Central memory CD8-positive, alpha-beta T cell (primary cell): ENCODE measurements at regions not wholly inside any gene's neighbourhood (a gene's known extent, or its start where the extent isn't known, plus 50 kb on each side); places are given as distances from the start of the nearest gene placed in this dataset.

ENCODE experiments used
- ATAC-seq: fragments of 150-1000 bp; cut with Tn5 transposase; replicated peaks from 2 replicates; pipeline ENCODE4 v1.10.0; 2022; ENCODE audit warnings: mild to moderate bottlenecking, moderate FRiP score, moderate number of reproducible peaks; ENCODE audit not compliant: poor library complexity, severe bottlenecking; ENCODE audit errors: extremely low read depth
- DNase-seq, 2 donors: peaks; one replicate each; pipeline ENCODE4 v3.0.0; 2021; ENCODE audit warnings: low spot score in 2 of 2
- H3K27ac Mint-ChIP-seq: one replicate; pipeline ENCODE4 v1.8.0; 2022; ENCODE audit warnings: low read depth, mild to moderate bottlenecking, moderate library complexity, mixed read lengths
- H3K27me3 Mint-ChIP-seq: one replicate; pipeline ENCODE4 v1.8.0; 2022; ENCODE audit warnings: mixed read lengths
- H3K36me3 Mint-ChIP-seq: one replicate; pipeline ENCODE4 v1.8.0; 2022; ENCODE audit warnings: mild to moderate bottlenecking, moderate library complexity, mixed read lengths; ENCODE audit not compliant: insufficient read depth
- H3K4me1 Mint-ChIP-seq: one replicate; pipeline ENCODE4 v1.8.0; 2022; ENCODE audit warnings: mixed read lengths
- H3K4me3 Mint-ChIP-seq: one replicate; pipeline ENCODE4 v1.8.0; 2022; ENCODE audit warnings: mild to moderate bottlenecking, moderate library complexity, mixed read lengths
- H3K9me3 Mint-ChIP-seq: one replicate; pipeline ENCODE4 v1.8.0; 2022; ENCODE audit warnings: mixed read lengths

- Mint-ChIP-seq H3K4me3 (no peak overlapping the region), H3K27ac (no peak overlapping the region), H3K36me3 (no peaks in the 10 kb centered on the region), H3K27me3 (no peaks in the 10 kb centered on the region), H3K9me3 (peaks cover 18% of the 10 kb centered on the region), H3K4me1 (no peaks in the 10 kb centered on the region)
- ATAC-seq (no peak), DNase-seq (no peak)
Measured at GRCh38 chr2:22843919-22844537, 541.0 kb upstream of the KLHL29 start.

GRCh38 chr2:22850310-22850709 is 534.7 kb upstream of the KLHL29 start:
- Mint-ChIP-seq H3K4me1 (no peaks in the 10 kb centered on the region), H3K36me3 (no peaks in the 10 kb centered on the region), H3K9me3 (peaks cover 29% of the 10 kb centered on the region), H3K4me3 (no peak overlapping the region), H3K27me3 (no peaks in the 10 kb centered on the region), H3K27ac (no peak overlapping the region)
- no peak for ATAC-seq
- no peak for DNase-seq

- H3K27me3 Mint-ChIP-seq = no peaks in the 10 kb centered on the region
- no peaks in the 10 kb centered on the region for H3K36me3 Mint-ChIP-seq
- H3K9me3 Mint-ChIP-seq = peaks cover 24% of the 10 kb centered on the region
- H3K27ac Mint-ChIP-seq = no peak overlapping the region
- DNase-seq (no peak), ATAC-seq (no peak)
- H3K4me3 Mint-ChIP-seq = no peak overlapping the region
- no peaks in the 10 kb centered on the region for H3K4me1 Mint-ChIP-seq
Measured at GRCh38 chr2:22854588-22854987, 530.4 kb upstream of the KLHL29 start.

- peaks cover 21% of the 10 kb centered on the region for H3K9me3 Mint-ChIP-seq
- H3K4me3 Mint-ChIP-seq = no peak overlapping the region
- DNase-seq (no peak), ATAC-seq (no peak)
- H3K36me3 Mint-ChIP-seq = no peaks in the 10 kb centered on the region
- no peaks in the 10 kb centered on the region for H3K27me3 Mint-ChIP-seq
- no peak overlapping the region for H3K27ac Mint-ChIP-seq
- no peaks in the 10 kb centered on the region for H3K4me1 Mint-ChIP-seq
Measured at GRCh38 chr2:22855081-22855480, 529.9 kb upstream of the KLHL29 start.

GRCh38 chr2:22855761-22856184 is 529.2 kb upstream of the KLHL29 start:
- H3K4me3 Mint-ChIP-seq = no peak overlapping the region
- H3K27me3 Mint-ChIP-seq = no peaks in the 10 kb centered on the region
- DNase-seq (no peak), ATAC-seq (no peak)
- H3K9me3 Mint-ChIP-seq = peaks cover 18% of the 10 kb centered on the region
- H3K4me1 Mint-ChIP-seq = no peaks in the 10 kb centered on the region
- no peak overlapping the region for H3K27ac Mint-ChIP-seq
- no peaks in the 10 kb centered on the region for H3K36me3 Mint-ChIP-seq

- Mint-ChIP-seq H3K4me1 (no peaks in the 10 kb centered on the region), H3K4me3 (no peak overlapping the region), H3K36me3 (no peaks in the 10 kb centered on the region), H3K27ac (no peak overlapping the region), H3K27me3 (no peaks in the 10 kb centered on the region), H3K9me3 (peaks cover 15% of the 10 kb centered on the region)
- ATAC-seq (no peak), DNase-seq (no peak)
Measured at GRCh38 chr2:22867973-22868372, 517.0 kb upstream of the KLHL29 start.

GRCh38 chr2:22878121-22878520 is 506.9 kb upstream of the KLHL29 start:
- H3K9me3 Mint-ChIP-seq = peaks cover 5% of the 10 kb centered on the region
- DNase-seq = no peak
- H3K27me3 Mint-ChIP-seq = no peaks in the 10 kb centered on the region
- no peaks in the 10 kb centered on the region for H3K36me3 Mint-ChIP-seq
- H3K4me3 Mint-ChIP-seq = no peak overlapping the region
- no peak overlapping the region for H3K27ac Mint-ChIP-seq
- no peaks in the 10 kb centered on the region for H3K4me1 Mint-ChIP-seq
- ATAC-seq = no peak

- Mint-ChIP-seq H3K36me3 (no peaks in the 10 kb centered on the region), H3K27ac (no peak overlapping the region), H3K27me3 (no peaks in the 10 kb centered on the region), H3K4me3 (no peak overlapping the region), H3K4me1 (no peaks in the 10 kb centered on the region), H3K9me3 (peaks cover 5% of the 10 kb centered on the region)
- no peak for DNase-seq
- no peak for ATAC-seq
Measured at GRCh38 chr2:22879009-22879863, 505.7 kb upstream of the KLHL29 start.

- Mint-ChIP-seq H3K9me3 (peaks cover 11% of the 10 kb centered on the region), H3K4me3 (no peak overlapping the region), H3K27ac (no peak overlapping the region), H3K4me1 (no peaks in the 10 kb centered on the region), H3K36me3 (no peaks in the 10 kb centered on the region), H3K27me3 (no peaks in the 10 kb centered on the region)
- no peak for DNase-seq
- no peak for ATAC-seq
Measured at GRCh38 chr2:22880161-22880560, 504.8 kb upstream of the KLHL29 start.

- Mint-ChIP-seq H3K4me1 (no peaks in the 10 kb centered on the region), H3K4me3 (no peak overlapping the region), H3K9me3 (peaks cover 5% of the 10 kb centered on the region), H3K36me3 (no peaks in the 10 kb centered on the region), H3K27ac (no peak overlapping the region), H3K27me3 (no peaks in the 10 kb centered on the region)
- ATAC-seq (no peak), DNase-seq (no peak)
Measured at GRCh38 chr2:22882011-22882410, 503.0 kb upstream of the KLHL29 start.

- DNase-seq (no peak), ATAC-seq (no peak)
- H3K9me3 Mint-ChIP-seq = peaks cover 6% of the 10 kb centered on the region
- H3K27me3 Mint-ChIP-seq = no peaks in the 10 kb centered on the region
- H3K4me3 Mint-ChIP-seq = no peak overlapping the region
- no peaks in the 10 kb centered on the region for H3K4me1 Mint-ChIP-seq
- no peak overlapping the region for H3K27ac Mint-ChIP-seq
- no peaks in the 10 kb centered on the region for H3K36me3 Mint-ChIP-seq
Measured at GRCh38 chr2:22882643-22883042, 502.3 kb upstream of the KLHL29 start.

- H3K4me3 Mint-ChIP-seq = no peak overlapping the region
- no peaks in the 10 kb centered on the region for H3K27me3 Mint-ChIP-seq
- H3K9me3 Mint-ChIP-seq = peaks cover 10% of the 10 kb centered on the region
- ATAC-seq (no peak), DNase-seq (no peak)
- no peak overlapping the region for H3K27ac Mint-ChIP-seq
- no peaks in the 10 kb centered on the region for H3K36me3 Mint-ChIP-seq
- H3K4me1 Mint-ChIP-seq = no peaks in the 10 kb centered on the region
Measured at GRCh38 chr2:22883054-22883453, 501.9 kb upstream of the KLHL29 start.

GRCh38 chr2:22885245-22885644 is 499.7 kb upstream of the KLHL29 start:
- peaks cover 11% of the 10 kb centered on the region for H3K9me3 Mint-ChIP-seq
- no peak overlapping the region for H3K27ac Mint-ChIP-seq
- no peaks in the 10 kb centered on the region for H3K27me3 Mint-ChIP-seq
- no peak for DNase-seq
- no peak overlapping the region for H3K4me3 Mint-ChIP-seq
- no peaks in the 10 kb centered on the region for H3K36me3 Mint-ChIP-seq
- no peak for ATAC-seq
- no peaks in the 10 kb centered on the region for H3K4me1 Mint-ChIP-seq
